DMS 273 (cell line): ENCODE measurements at regions not wholly inside any gene's neighbourhood (a gene's known extent, or its start where the extent isn't known, plus 50 kb on each side); places are given as distances from the start of the nearest gene placed in this dataset.

Experiments used
- DNase-seq: peaks from one replicate; lab custom pipeline; 2025; ENCODE audit not compliant: unreplicated experiment; lab: John Stamatoyannopoulos, UW

- DNase-seq, result peak; percentile 1
Measured at GRCh38 chr3:64278625-64279024, 53.4 kb upstream of the PRICKLE2 start.

GRCh38 chr3:64276131-64276530 lies 50.9 kb upstream of the PRICKLE2 start:
- no peak for DNase-seq
